ENCODE measurements at regions not wholly inside any gene's neighbourhood (a gene's known extent, or its start where the extent isn't known, plus 50 kb on each side); places are given as distances from the start of the nearest gene placed in this dataset.

- TF ChIP-seq CREB1 (IDR thresholded peaks at IDR 0.05; ENCODE audit: low read depth), result no peak
- TF ChIP-seq USF2 (IDR thresholded peaks at IDR 0.05; ENCODE audit: borderline replicate concordance, low read depth, low read length), result no peak
- no peak for TF ChIP-seq TCF12 (IDR thresholded peaks at IDR 0.05; ENCODE audit: low read depth, low read length)
- no peak for TF ChIP-seq FOXK2 (IDR thresholded peaks at IDR 0.05)
- no peak for TF ChIP-seq CBX3 (IDR thresholded peaks at IDR 0.05; ENCODE audit: borderline replicate concordance, low read depth)
- TF ChIP-seq CHD2 (IDR thresholded peaks at IDR 0.05; ENCODE audit: borderline replicate concordance, low read depth, low read length), result no peak
- no peak for TF ChIP-seq ZNF274 (IDR thresholded peaks at IDR 0.05; ENCODE audit: insufficient read depth, insufficient read length)
- no peak for TF ChIP-seq CTCF (IDR thresholded peaks at IDR 0.05 in 2 of 3, conservative IDR thresholded peaks at IDR 0.05 in 1 of 3; ENCODE audit: control insufficient read depth in 2 of 3, extremely low read depth in 1 of 3, insufficient read depth in 1 of 3, low read depth in 3 of 3, low read length in 3 of 3)
- TF ChIP-seq MYC (IDR thresholded peaks at IDR 0.05; ENCODE audit: insufficient read depth, insufficient read length, insufficient replicate concordance, low read length, severe bottlenecking), result no peak
- TF ChIP-seq RCOR1 (conservative IDR thresholded peaks at IDR 0.05; ENCODE audit: low read depth, low read length), result no peak
- TF ChIP-seq CHD4 (IDR thresholded peaks at IDR 0.05), result no peak
Observed at GRCh38 chr2:17231394-17231965, 286.8 kb downstream of the RAD51AP2 start.
